Left colon (tissue), 2 donors: ENCODE measurements at regions not wholly inside any gene's neighbourhood (a gene's known extent, or its start where the extent isn't known, plus 50 kb on each side); places are given as distances from the start of the nearest gene placed in this dataset.

Source experiments
- ATAC-seq: fragments of 200-7000 bp; cut with Tn5 transposase; one replicate; pipeline ENCODE4 v1.9.1; 2020; ENCODE audit warnings: mild to moderate bottlenecking, moderate library complexity
- DNase-seq, 2 donors: peaks; one replicate each; pipeline ENCODE4 v3.0.0-alpha.2; 2020
- intact Hi-C, 2 donors: fragments of 100-400 bp; cut with DNase I in 1 of 2; cut with micrococcal nuclease in 1 of 2; formaldehyde crosslinking; loops; one replicate each; pipeline versions ENCODE4 v1.11.2 to v1.14.0; 2022; cut with DNase I, micrococcal nuclease
- donor health status: DM: no; HTN: no; CAD: no.
- donor health status: DM: yes; HTN: yes; CAD: no.

- ATAC-seq, result peak; percentile 83
- intact Hi-C loops, result no loop called here
- DNase-seq, result no peak
Measured at GRCh38 chr15:35320158-35320780, 225.7 kb downstream of the DPH6 start.

DNA sequence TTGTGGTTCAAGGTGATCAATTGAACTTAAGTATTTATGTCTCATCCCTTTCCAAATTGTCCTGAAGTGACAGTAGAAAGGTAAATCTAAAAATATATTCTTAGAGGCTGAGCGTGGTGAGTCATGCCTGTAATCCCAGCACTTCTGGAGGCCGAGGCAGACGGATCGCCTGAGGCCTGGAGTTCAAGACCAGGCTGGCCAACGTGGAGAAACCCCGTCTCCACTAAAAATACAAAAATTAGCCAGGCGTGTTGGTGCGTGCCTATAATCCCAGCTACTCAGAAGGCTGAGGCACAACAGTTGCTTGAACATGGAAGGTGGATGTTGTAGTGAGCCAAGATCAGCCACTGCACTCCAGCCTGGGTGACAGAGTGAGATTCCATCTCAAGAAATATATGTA, 226.6 kb downstream of the DPH6 start:
- ATAC-seq (no peak), DNase-seq (no peak)
- intact Hi-C loops, result no loop called here

DNA sequence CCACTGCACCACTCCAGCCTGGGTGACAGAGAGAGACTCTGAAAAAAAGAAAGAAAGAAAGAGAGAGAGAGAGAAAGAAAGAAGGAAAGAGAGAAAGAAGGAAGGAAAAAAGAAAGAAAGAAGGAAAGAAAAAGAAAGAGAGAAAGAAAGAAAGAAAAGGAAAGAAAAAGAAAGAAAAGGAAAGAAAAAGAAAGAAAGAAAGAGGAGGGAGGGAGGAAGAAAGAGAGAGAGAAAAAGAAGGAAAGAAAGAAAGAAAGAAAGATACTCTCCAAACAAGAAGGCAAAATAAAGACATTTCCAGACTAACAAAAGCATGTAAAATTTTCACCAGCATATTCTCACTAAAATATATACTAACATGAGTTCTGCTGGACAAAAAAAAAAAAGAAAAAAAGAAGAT, 228.7 kb downstream of the DPH6 start:
- intact Hi-C loops, result no loop called here
- no peak for ATAC-seq
- no peak for DNase-seq

DNA sequence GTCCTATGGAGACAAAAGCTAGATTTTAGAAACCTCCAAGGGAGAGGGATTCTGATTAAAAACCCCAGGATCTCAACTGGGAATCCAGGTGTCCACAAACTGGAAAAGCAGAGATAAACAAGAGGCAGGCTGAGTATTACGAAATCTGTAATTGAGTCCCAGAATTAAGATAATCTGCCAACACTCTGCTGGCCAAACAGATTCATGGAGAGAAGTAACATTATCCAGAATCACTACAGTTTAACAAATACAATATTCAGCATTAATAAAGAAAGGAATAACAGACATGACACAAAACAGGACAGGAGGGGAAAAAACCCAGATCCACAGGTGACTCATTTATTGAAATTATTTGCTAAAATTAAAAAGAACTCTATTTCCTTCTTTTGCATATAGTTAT, 227.2 kb upstream of the NANOGP8 start:
- intact Hi-C loops, result no loop called here
- ATAC-seq, result no peak
- no peak for DNase-seq

- intact Hi-C loops, result no loop called here
- DNase-seq (no peak), ATAC-seq (no peak)
Measured at GRCh38 chr15:35311615-35312014, 226.5 kb upstream of the NANOGP8 start.

DNA sequence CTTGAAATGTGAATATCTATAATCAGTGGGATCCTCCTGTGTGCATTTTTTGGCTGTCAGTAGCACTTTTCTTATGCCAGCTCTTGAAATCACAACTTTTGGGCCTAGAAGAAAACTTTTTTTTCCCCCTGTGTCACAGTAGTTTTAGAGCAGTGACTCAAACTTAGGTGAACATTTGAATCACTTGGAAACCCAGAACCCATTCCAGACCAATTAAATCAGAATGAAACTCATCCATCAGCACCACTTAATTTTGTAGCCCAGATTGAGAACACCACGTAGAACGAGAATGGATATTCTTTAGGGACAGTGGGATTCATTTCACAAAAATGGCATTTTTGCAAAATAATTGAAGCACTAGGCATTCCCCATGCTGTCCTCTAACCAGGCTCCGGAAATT, 224.8 kb upstream of the NANOGP8 start:
- intact Hi-C loops, result no loop called here
- no peak for ATAC-seq
- no peak for DNase-seq

DNA sequence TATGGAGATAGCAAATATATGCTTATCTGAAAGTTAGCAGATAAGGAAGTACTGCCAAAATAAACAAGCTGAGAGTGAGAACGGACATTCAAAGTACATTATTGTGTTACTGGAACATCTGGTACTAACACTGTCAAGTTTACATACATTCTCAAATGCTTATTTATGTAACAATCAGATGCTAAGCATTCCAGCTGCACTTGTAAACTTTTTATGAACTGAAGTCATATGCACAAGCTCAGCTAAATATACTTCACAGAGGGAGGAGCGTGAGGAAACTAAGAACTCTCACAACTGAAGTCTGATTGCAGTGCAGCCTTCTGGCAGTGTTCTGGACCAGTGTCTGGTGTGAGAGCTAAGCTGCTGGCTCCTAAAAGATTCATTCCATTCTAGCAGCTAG, 223.7 kb upstream of the NANOGP8 start:
- ATAC-seq, result peak; percentile 72
- intact Hi-C loops, result no loop called here
- DNase-seq, result peak; percentile 15 to 51

DNA sequence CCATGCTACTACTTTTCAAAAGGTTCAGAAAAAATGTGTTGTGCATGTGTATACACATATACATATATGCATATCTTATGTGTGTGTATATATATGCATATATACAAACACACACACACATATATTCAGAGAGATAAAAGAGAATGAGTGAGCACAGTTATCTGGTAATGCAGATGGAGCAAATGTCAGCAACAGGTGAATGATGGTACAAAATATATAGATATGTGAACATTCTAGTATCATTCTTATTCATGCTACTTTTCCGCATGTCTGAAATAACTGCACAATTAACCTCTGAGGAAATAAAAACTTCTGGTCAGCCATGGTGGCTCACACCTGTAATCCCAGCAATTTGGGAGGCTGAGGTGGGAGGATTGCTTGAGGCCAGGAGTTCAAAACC, 222.6 kb upstream of the NANOGP8 start:
- intact Hi-C loops, result no loop called here
- DNase-seq (no peak), ATAC-seq (no peak)

- DNase-seq (no peak), ATAC-seq (peak; percentile 38)
- intact Hi-C loops, result no loop called here
Measured at GRCh38 chr15:35307026-35307425, 221.9 kb upstream of the NANOGP8 start.

DNA sequence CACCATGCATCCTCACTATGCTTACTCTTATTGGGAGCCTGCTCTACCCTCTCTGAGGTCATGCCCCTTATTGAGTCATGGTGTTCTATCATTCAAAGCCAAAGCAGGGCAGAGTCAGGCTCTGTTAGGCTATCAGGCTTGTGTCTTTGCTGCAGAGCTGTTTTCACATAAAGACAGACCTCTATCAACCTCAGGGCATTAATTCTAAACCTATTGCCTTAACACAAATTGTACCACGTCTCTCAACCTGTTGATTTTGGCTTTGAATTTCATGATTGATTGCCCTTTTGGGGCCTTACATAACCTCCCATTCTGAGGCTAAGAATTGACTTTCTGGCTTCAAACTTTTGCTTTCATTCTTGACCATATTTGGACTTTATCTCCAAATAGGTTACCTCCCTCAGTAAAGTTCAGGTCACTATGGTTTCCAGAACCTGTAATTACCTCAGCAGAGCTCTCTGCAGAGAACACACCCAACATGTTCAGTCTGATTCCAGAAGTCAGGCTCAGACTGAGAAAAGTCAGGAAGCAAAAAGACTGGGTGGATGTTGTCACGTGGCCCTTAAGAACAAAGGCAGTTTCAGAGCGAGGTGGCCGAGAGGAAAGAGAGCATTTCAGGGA, 221.4 kb upstream of the NANOGP8 start:
- intact Hi-C loops, result no loop called here
- ATAC-seq, result peak; percentile 91
- peak; percentile 38 to 60 for DNase-seq

GRCh38 chr15:35305946-35306345, 220.9 kb upstream of the NANOGP8 start:
- intact Hi-C loops, result no loop called here
- DNase-seq (no peak), ATAC-seq (no peak)

DNA sequence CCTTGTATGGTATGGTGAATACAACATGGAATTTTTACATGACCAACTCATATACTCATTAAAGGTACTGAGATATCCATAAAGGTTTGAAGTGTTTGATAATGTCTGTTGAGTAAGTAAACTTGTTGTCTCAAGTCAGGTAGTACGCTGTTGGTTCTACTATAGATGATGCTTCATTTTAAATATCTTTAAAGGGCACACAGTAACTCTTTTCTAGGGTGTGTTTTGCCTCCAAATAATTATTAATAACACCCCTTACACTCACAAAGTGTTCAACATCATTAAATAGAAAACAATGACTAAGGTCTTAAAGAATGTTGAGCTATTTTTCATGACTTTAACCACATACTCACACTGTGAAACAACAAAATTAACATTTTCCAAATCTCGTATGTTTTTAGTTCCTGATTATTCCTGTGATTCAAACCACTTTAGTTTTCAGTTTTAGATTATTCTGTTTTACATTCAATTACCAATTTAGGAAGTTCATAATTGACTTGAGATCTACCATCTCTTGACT, 220.0 kb upstream of the NANOGP8 start:
- intact Hi-C loops, result no loop called here
- ATAC-seq, result no peak

GRCh38 chr15:35304389-35304788, 219.3 kb upstream of the NANOGP8 start:
- ATAC-seq (no peak), DNase-seq (no peak)
- intact Hi-C loops, result no loop called here

More for the DNA sequence above, 220.0 kb upstream of the NANOGP8 start:
- no peak for DNase-seq

DNA sequence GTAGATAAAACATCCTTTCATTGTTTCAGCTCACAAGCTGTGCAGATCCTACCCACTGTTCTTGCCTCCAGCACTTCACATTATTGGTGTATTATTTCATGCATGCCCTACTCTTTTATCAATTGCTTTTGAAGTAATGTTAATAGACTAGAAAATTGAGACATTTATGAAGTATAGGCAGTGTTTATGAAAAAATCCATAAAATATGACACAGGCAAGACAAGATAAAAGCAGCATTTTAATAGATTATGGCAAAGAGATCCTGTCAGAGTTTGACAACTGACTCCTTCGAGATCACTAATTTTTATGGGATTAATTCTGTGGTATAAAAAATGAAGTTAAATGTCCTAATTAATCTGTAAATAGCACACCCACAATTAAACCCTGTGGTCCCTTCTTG, 217.2 kb upstream of the NANOGP8 start:
- intact Hi-C loops, result no loop called here
- ATAC-seq, result no peak
- no peak for DNase-seq

- ATAC-seq (peak; percentile 57), DNase-seq (no peak)
- intact Hi-C loops, result no loop called here
Measured at GRCh38 chr15:35301088-35301487, 216.0 kb upstream of the NANOGP8 start.

DNA sequence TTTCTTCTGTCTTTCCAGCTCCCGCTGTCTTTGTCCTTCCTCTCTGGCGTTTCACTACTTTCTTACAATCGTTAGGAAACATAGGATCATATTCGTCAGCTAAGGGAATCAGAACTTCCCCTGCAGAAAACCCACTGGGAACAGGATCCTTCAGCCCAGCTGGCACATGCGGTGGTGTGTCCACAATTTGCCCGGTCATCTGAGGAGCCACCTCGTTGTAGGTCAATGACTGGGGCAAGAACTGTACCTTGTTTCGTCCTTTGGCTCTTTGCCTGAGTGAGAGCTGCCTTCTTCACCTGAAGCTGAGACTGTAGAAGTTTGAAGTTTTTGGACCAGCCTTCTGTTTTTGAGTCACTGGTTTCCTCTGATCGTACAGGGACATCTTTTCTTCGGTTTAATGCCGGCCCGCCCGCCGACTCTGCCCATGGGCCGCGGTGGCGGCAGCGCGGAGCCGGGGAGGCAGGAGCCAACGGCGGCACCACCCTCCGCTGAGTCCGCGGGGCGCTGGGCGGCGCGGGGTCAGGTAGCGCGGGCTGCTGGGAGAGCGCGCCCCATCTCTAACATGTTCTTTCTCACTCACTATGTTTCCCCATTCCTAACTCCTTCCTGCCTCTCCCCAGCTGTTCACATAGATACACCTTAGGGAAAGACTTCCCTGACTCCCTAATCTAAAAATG, 214.1 kb upstream of the NANOGP8 start:
- DNase-seq (no peak), ATAC-seq (no peak)
- intact Hi-C loops, result no loop called here

- intact Hi-C loops, result no loop called here
- DNase-seq (no peak), ATAC-seq (no peak)
Measured at GRCh38 chr15:35298509-35298908, 213.4 kb upstream of the NANOGP8 start.

- no peak for DNase-seq
- intact Hi-C loops, result loop anchor here in 1 of 2 donors (5.0 kb wide), 1 partner anchor 149 kb away; no protein-coding TSS in a partner anchor
Measured at GRCh38 chr15:35293353-35294130, 208.4 kb upstream of the NANOGP8 start.

DNA sequence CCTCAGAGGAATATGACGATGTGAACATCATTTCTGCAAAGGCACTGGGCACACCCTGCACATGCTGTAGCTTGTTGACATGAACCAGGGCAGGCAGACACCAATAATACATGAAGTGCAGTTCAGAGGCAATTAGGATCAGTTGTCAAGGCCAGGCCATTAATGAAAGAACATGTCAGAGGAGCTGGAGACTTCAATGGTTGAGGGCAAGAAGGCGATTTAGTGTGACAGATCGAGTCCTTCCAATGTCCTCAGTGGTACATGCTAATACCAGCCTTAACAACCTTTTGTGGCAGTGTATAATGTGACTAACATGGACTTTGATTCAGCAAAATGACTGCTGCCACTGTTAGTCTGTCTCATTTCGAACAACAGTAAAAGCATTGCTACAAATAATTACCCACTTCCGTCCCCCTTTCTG, 205.2 kb upstream of the NANOGP8 start:
- no peak for DNase-seq
- ATAC-seq, result peak; percentile 90
- intact Hi-C loops, result loop anchor here in 1 of 2 donors (5.0 kb wide), 1 partner anchor 152 kb away; no protein-coding TSS in a partner anchor

More at GRCh38 chr15:35293353-35294130, 208.4 kb upstream of the NANOGP8 start:
- peak; percentile 66 for ATAC-seq
